Caco-2 (cell line): ENCODE measurements at regions not wholly inside any gene's neighbourhood (a gene's known extent, or its start where the extent isn't known, plus 50 kb on each side); places are given as distances from the start of the nearest gene placed in this dataset.

Experiments
- BruUV-seq: library from RNA; stranded (reverse); fragments of 400-500 nt; replicated peaks from 2 replicates; lab custom pipeline; 2021; lab: Mats Ljungman, UMichigan
- CTCF ChIA-PET: fragments of 300-600 bp; sonication (Branson Sonifier 250); formaldehyde crosslinking; loops from one replicate; lab custom pipeline; 2022; ENCODE audit warnings: antibody characterized with exemption; lab: Charles Lee
- POLR2A ChIA-PET: fragments of 300-600 bp; sonication (Branson Sonifier 250); formaldehyde crosslinking; loops from one replicate; lab custom pipeline; 2022; ENCODE audit warnings: antibody characterized with exemption; lab: Charles Lee
- DNase-seq, 2 experiments: peaks; one replicate each; pipeline versions ENCODE4 v3.0.0 to v3.0.0-alpha.2; 2020 to 2022
- H3K27me3 ChIP-seq: replicated peaks from 2 replicates; pipeline ENCODE4 v1.6.0; 2011; ENCODE audit warnings: low read length; ENCODE audit not compliant: control insufficient read depth, insufficient read depth
- H3K36me3 ChIP-seq: 2 replicates; pipeline ENCODE4 v1.5.1; 2011; ENCODE audit warnings: low read length; ENCODE audit not compliant: control insufficient read depth, insufficient read depth
- H3K4me1 ChIP-seq: fragments of 250-450 bp; sonication (Bioruptor Pico); 2 replicates; pipeline ENCODE4 v1.5.1; 2020; ENCODE audit warnings: mild to moderate bottlenecking
- H3K4me3 ChIP-seq: 2 replicates; pipeline ENCODE4 v1.5.1; 2011; ENCODE audit warnings: low read depth, mild to moderate bottlenecking, control low read depth, low read length
- H3K9me3 ChIP-seq: fragments of 250-450 bp; sonication (Bioruptor Pico); 2 replicates; pipeline ENCODE4 v1.5.1; 2020; ENCODE audit warnings: mild to moderate bottlenecking, moderate library complexity
- H3K27ac Mint-ChIP-seq: one replicate; pipeline ENCODE4 v1.8.0; 2022; ENCODE audit warnings: mixed read lengths; ENCODE audit not compliant: unreplicated experiment
- H3K27me3 Mint-ChIP-seq: one replicate; pipeline ENCODE4 v1.8.0; 2022; ENCODE audit warnings: mixed read lengths; ENCODE audit not compliant: insufficient read depth, unreplicated experiment
- H3K36me3 Mint-ChIP-seq: one replicate; pipeline ENCODE4 v1.8.0; 2022; ENCODE audit warnings: mild to moderate bottlenecking, mixed read lengths; ENCODE audit not compliant: insufficient read depth, unreplicated experiment
- H3K4me1 Mint-ChIP-seq: one replicate; pipeline ENCODE4 v1.8.0; 2022; ENCODE audit warnings: low read depth, mixed read lengths; ENCODE audit not compliant: unreplicated experiment
- H3K4me3 Mint-ChIP-seq: one replicate; pipeline ENCODE4 v1.8.0; 2022; ENCODE audit warnings: mild to moderate bottlenecking, moderate library complexity, mixed read lengths; ENCODE audit not compliant: unreplicated experiment
- H3K9me3 Mint-ChIP-seq: one replicate; pipeline ENCODE4 v1.8.0; 2022; ENCODE audit warnings: mixed read lengths; ENCODE audit not compliant: unreplicated experiment
- CTCF ChIP-seq, 2 experiments: fragments of 200-600 bp in 1 of 2; IDR thresholded peaks; 1 replicate in 1 of 2; 2 replicates in 1 of 2; pipeline versions ENCODE4 v1.5.1 to v1.8.0; 2011 to 2022; ENCODE audit warnings: antibody characterized with exemption in 1 of 2, control low read depth in 1 of 2, inconsistent platforms in 1 of 2, low read depth in 1 of 2, low read length in 1 of 2, mild to moderate bottlenecking in 1 of 2, moderate library complexity in 1 of 2; ENCODE audit not compliant: insufficient read depth in 1 of 2, severe bottlenecking in 1 of 2, unreplicated experiment in 1 of 2
- intact Hi-C: fragments of 100-400 bp; cut with micrococcal nuclease; formaldehyde crosslinking; loops from one replicate; pipeline ENCODE4 v1.10.0; 2022; ENCODE audit not compliant: unreplicated experiment

- intact Hi-C loops = no loop called here
- H3K9me3 Mint-ChIP-seq = peaks cover 16% of the 10 kb centered on the region
- no TSS peak for BruUV-seq
Observed at GRCh38 chr10:1886039-1886438, 148.7 kb upstream of the ADARB2 start.

GRCh38 chr10:1882728-1883127 lies 145.4 kb upstream of the ADARB2 start:
- Mint-ChIP-seq H3K27ac (no peak overlapping the region), H3K36me3 (no peaks in the 10 kb centered on the region), H3K9me3 (peaks cover 9% of the 10 kb centered on the region), H3K4me3 (no peak overlapping the region), H3K27me3 (peaks cover 26% of the 10 kb centered on the region), H3K4me1 (no peaks in the 10 kb centered on the region)
- DNase-seq = no peak
- Histone ChIP-seq H3K4me3 (no peak overlapping the region), H3K27me3 (no peaks in the 10 kb centered on the region), H3K36me3 (no peaks in the 10 kb centered on the region), H3K9me3 (peaks cover 11% of the 10 kb centered on the region), H3K4me1 (no peaks in the 10 kb centered on the region)
- CTCF ChIA-PET = no interaction called here
- TF ChIP-seq CTCF (IDR thresholded peaks at IDR 0.05; ENCODE audit: insufficient read depth in 1 of 2, low read depth in 1 of 2, low read length in 1 of 2, severe bottlenecking in 1 of 2, unreplicated experiment in 1 of 2) = no peak
- BruUV-seq = no TSS peak
- intact Hi-C loops = no loop called here
- POLR2A ChIA-PET = no interaction called here

More at GRCh38 chr10:1886039-1886438, 148.7 kb upstream of the ADARB2 start:
- DNase-seq = no peak
- ChIA-PET POLR2A (no interaction called here), CTCF (no interaction called here)
- TF ChIP-seq CTCF (IDR thresholded peaks at IDR 0.05; ENCODE audit: insufficient read depth in 1 of 2, low read depth in 1 of 2, low read length in 1 of 2, severe bottlenecking in 1 of 2, unreplicated experiment in 1 of 2) = no peak
- Mint-ChIP-seq H3K27ac (no peak overlapping the region), H3K4me1 (no peaks in the 10 kb centered on the region), H3K36me3 (no peaks in the 10 kb centered on the region), H3K4me3 (no peak overlapping the region), H3K27me3 (peaks cover 15% of the 10 kb centered on the region)
- Histone ChIP-seq H3K27me3 (no peaks in the 10 kb centered on the region), H3K9me3 (peaks cover 11% of the 10 kb centered on the region), H3K36me3 (no peaks in the 10 kb centered on the region), H3K4me1 (no peaks in the 10 kb centered on the region), H3K4me3 (no peak overlapping the region)

GRCh38 chr10:1882180-1882579 lies 144.9 kb upstream of the ADARB2 start:
- Histone ChIP-seq H3K27me3 (no peaks in the 10 kb centered on the region), H3K4me3 (no peak overlapping the region), H3K9me3 (peaks cover 11% of the 10 kb centered on the region), H3K4me1 (no peaks in the 10 kb centered on the region), H3K36me3 (no peaks in the 10 kb centered on the region)
- POLR2A ChIA-PET = no interaction called here
- no peaks in the 10 kb centered on the region for H3K4me1 Mint-ChIP-seq
- no peaks in the 10 kb centered on the region for H3K36me3 Mint-ChIP-seq
- H3K27ac Mint-ChIP-seq = no peak overlapping the region
- TF ChIP-seq CTCF (IDR thresholded peaks at IDR 0.05; ENCODE audit: insufficient read depth in 1 of 2, low read depth in 1 of 2, low read length in 1 of 2, severe bottlenecking in 1 of 2, unreplicated experiment in 1 of 2) = no peak
- peaks cover 7% of the 10 kb centered on the region for H3K9me3 Mint-ChIP-seq
- no TSS peak for BruUV-seq
- intact Hi-C loops = no loop called here
- H3K27me3 Mint-ChIP-seq = peaks cover 26% of the 10 kb centered on the region
- CTCF ChIA-PET = no interaction called here
- no peak overlapping the region for H3K4me3 Mint-ChIP-seq
- DNase-seq = no peak
